GM19328 (cell line): ENCODE measurements at regions not wholly inside any gene's neighbourhood (a gene's known extent, or its start where the extent isn't known, plus 50 kb on each side); places are given as distances from the start of the nearest gene placed in this dataset.

Experiments
- ATAC-seq: cut with Tn5 transposase; IDR thresholded peaks from one replicate; pipeline ENCODE4 v1.9.1; 2021; ENCODE audit warnings: mild to moderate bottlenecking, moderate library complexity; ENCODE audit not compliant: unreplicated experiment

GRCh38 chr10:124288928-124289850 lies 129.5 kb downstream of the OAT start:
- ATAC-seq: no peak

- no peak for ATAC-seq
These were observed 130.2 kb downstream of the OAT start for GRCh38 chr10:124288486-124288885.

GRCh38 chr10:124287791-124288190 lies 130.9 kb downstream of the OAT start:
- ATAC-seq: no peak

- no peak for ATAC-seq
These were observed 131.5 kb downstream of the OAT start for GRCh38 chr10:124287071-124287685.

- ATAC-seq: no peak
These were observed 132.1 kb downstream of the OAT start for GRCh38 chr10:124286621-124287020.

- ATAC-seq: no peak
These were observed 132.9 kb downstream of the OAT start for GRCh38 chr10:124285587-124286527.

- no peak for ATAC-seq
These were observed 134.8 kb downstream of the OAT start for GRCh38 chr10:124283949-124284250.

- no peak for ATAC-seq
These were observed 135.3 kb downstream of the OAT start for GRCh38 chr10:124283215-124283948.

- no peak for ATAC-seq
These were observed 136.4 kb downstream of the OAT start for GRCh38 chr10:124282326-124282725.

- no peak for ATAC-seq
These were observed 137.1 kb downstream of the OAT start for GRCh38 chr10:124281666-124282065.

GRCh38 chr10:124280916-124281315 lies 137.8 kb downstream of the OAT start:
- no peak for ATAC-seq

- no peak for ATAC-seq
These were observed 138.8 kb downstream of the OAT start for GRCh38 chr10:124279882-124280281.

- ATAC-seq: no peak
These were observed 139.4 kb downstream of the OAT start for GRCh38 chr10:124279298-124279697.

- ATAC-seq: no peak
These were observed 140.4 kb downstream of the OAT start for GRCh38 chr10:124278356-124278755.

GRCh38 chr10:124273141-124273540 lies 145.6 kb downstream of the OAT start:
- no peak for ATAC-seq

- no peak for ATAC-seq
These were observed 147.0 kb downstream of the OAT start for GRCh38 chr10:124271676-124272075.

- no peak for ATAC-seq
These were observed 148.0 kb downstream of the OAT start for GRCh38 chr10:124270530-124271327.

- no peak for ATAC-seq
These were observed 149.7 kb downstream of the OAT start for GRCh38 chr10:124268976-124269375.

- ATAC-seq: no peak
These were observed 150.7 kb downstream of the OAT start for GRCh38 chr10:124267911-124268549.
